AG09319 (cell line): ENCODE measurements at regions not wholly inside any gene's neighbourhood (a gene's known extent, or its start where the extent isn't known, plus 50 kb on each side); places are given as distances from the start of the nearest gene placed in this dataset.
A peak's percentile ranks its signal among the peaks of the same experiment; 100 is the strongest.

Experiments used
- DNase-seq: peaks from one replicate; pipeline ENCODE4 v3.0.0-alpha.2; 2010; ENCODE audit warnings: low read depth; ENCODE audit errors: extremely low read depth
- CTCF ChIP-seq: IDR thresholded peaks from 2 replicates; pipeline ENCODE4 v1.5.1; 2011; ENCODE audit warnings: low read depth, mild to moderate bottlenecking, inconsistent platforms, low read length, moderate library complexity

- peak; percentile 56 for DNase-seq
- no peak for TF ChIP-seq CTCF
Observed at GRCh38 chr22:25488244-25489020, 76.0 kb upstream of the GRK3 start.

GRCh38 chr22:25489947-25490346, 74.5 kb upstream of the GRK3 start:
- DNase-seq = no peak
- TF ChIP-seq CTCF = no peak

GRCh38 chr22:25490896-25491295, 73.6 kb upstream of the GRK3 start:
- no peak for DNase-seq
- no peak for TF ChIP-seq CTCF

GRCh38 chr22:25492162-25492561, 72.3 kb upstream of the GRK3 start:
- TF ChIP-seq CTCF = no peak
- no peak for DNase-seq

- no peak for DNase-seq
- TF ChIP-seq CTCF = no peak
Observed at GRCh38 chr22:25492841-25493734, 71.4 kb upstream of the GRK3 start.

GRCh38 chr22:25493794-25494193, 70.7 kb upstream of the GRK3 start:
- no peak for DNase-seq

More at GRCh38 chr22:25493794-25494193, 70.7 kb upstream of the GRK3 start:
- TF ChIP-seq CTCF = no peak
